ENCODE measurements at regions not wholly inside any gene's neighbourhood (a gene's known extent, or its start where the extent isn't known, plus 50 kb on each side); places are given as distances from the start of the nearest gene placed in this dataset.

DNA sequence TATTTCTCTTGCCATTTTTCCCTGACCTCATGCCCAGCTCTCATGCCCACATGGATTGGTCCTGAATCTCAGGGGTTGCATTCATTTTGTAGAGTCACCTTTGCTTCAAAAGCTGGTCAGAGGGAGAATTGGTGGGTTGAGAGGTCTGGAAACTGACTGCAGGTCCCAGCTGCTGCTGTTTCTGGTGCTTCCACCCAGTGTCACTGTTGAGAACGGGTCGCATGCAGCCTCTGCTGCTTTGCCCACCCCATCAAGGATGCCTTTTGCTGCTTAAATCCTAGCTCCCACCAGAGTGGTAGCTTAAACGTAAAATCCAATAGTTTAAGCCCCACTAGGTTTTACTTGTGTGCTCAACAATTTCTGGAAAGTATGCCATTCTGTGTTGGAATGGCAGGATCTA is 211.4 kb upstream of the TSHZ2 start:
- H3K4me1 ChIP-seq = no peaks in the 10 kb centered on the region
- no peaks in the 10 kb centered on the region for H4K20me1 ChIP-seq (ENCODE audit: low read depth)
- no peaks in the 10 kb centered on the region for H3F3A ChIP-seq (ENCODE audit: low read depth)
- no peak overlapping the region for H3K27ac Mint-ChIP-seq
- no peaks in the 10 kb centered on the region for H3K79me2 ChIP-seq (ENCODE audit: low read depth)
- no peak overlapping the region for H3K4me2 ChIP-seq
- no peak overlapping the region for H3K27ac ChIP-seq
- no peak overlapping the region for H2AFZ ChIP-seq (replicated peaks)
- no peak for DNase-seq (ENCODE audit: low spot score)
- no peaks in the 10 kb centered on the region for H3K9me3 ChIP-seq (ENCODE audit: low read depth)
- H3K27me3 ChIP-seq = no peaks in the 10 kb centered on the region
- no peak overlapping the region for H3K4me3 Mint-ChIP-seq
- H3K9me3 Mint-ChIP-seq = no peaks in the 10 kb centered on the region
- no peaks in the 10 kb centered on the region for H3K4me1 Mint-ChIP-seq
- no peaks in the 10 kb centered on the region for H3K36me3 Mint-ChIP-seq
- no peak overlapping the region for H3K9ac ChIP-seq
- no peak overlapping the region for H3K4me3 ChIP-seq
- H3K36me3 ChIP-seq = no peaks in the 10 kb centered on the region
- TF ChIP-seq EZH2phosphoT487 (IDR thresholded peaks at IDR 0.05) = no peak
- TF ChIP-seq EZH2 (IDR thresholded peaks at IDR 0.05) = no peak
- TF ChIP-seq, protein P1, sequence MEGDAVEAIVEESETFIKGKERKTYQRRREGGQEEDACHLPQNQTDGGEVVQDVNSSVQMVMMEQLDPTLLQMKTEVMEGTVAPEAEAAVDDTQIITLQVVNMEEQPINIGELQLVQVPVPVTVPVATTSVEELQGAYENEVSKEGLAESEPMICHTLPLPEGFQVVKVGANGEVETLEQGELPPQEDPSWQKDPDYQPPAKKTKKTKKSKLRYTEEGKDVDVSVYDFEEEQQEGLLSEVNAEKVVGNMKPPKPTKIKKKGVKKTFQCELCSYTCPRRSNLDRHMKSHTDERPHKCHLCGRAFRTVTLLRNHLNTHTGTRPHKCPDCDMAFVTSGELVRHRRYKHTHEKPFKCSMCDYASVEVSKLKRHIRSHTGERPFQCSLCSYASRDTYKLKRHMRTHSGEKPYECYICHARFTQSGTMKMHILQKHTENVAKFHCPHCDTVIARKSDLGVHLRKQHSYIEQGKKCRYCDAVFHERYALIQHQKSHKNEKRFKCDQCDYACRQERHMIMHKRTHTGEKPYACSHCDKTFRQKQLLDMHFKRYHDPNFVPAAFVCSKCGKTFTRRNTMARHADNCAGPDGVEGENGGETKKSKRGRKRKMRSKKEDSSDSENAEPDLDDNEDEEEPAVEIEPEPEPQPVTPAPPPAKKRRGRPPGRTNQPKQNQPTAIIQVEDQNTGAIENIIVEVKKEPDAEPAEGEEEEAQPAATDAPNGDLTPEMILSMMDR (IDR thresholded peaks at IDR 0.05) = peak; percentile 15
- H3K27me3 Mint-ChIP-seq (ENCODE audit: insufficient read depth, low read depth) = no peaks in the 10 kb centered on the region

DNA sequence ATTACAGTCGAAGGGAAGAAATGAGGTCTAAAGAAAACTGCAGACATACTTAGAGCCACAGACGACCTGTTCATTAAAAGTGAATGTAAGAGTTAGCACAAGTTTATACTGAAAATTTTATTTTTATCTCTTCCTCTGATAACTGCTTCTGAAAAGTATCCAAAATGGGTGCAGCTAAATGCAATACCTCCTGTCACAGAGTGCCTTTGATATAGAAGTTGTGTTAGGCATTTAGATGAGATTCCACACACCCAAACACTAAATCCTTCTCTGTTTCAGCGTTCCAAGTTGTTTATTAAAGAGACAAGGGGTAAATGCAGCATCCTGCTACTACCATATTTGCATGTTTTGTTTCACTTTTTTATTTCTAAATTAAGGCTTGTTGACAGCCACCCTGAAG is 214.7 kb upstream of the TSHZ2 start:
- Histone ChIP-seq H3K9me3 (ENCODE audit: low read depth) (no peaks in the 10 kb centered on the region), H3F3A (ENCODE audit: low read depth) (no peaks in the 10 kb centered on the region), H3K4me3 (no peak overlapping the region), H3K4me2 (no peak overlapping the region), H3K36me3 (no peaks in the 10 kb centered on the region), H3K27ac (no peak overlapping the region), H3K27me3 (no peaks in the 10 kb centered on the region), H3K4me1 (no peaks in the 10 kb centered on the region), H2AFZ (replicated peaks) (no peak overlapping the region), H4K20me1 (ENCODE audit: low read depth) (no peaks in the 10 kb centered on the region), H3K79me2 (ENCODE audit: low read depth) (no peaks in the 10 kb centered on the region), H3K9ac (no peak overlapping the region)
- H3K27ac Mint-ChIP-seq = no peak overlapping the region
- H3K27me3 Mint-ChIP-seq (ENCODE audit: insufficient read depth, low read depth) = no peaks in the 10 kb centered on the region
- H3K36me3 Mint-ChIP-seq = no peaks in the 10 kb centered on the region
- no peak overlapping the region for H3K4me3 Mint-ChIP-seq
- TF ChIP-seq, protein P1 (IDR thresholded peaks at IDR 0.05) = no peak
- TF ChIP-seq EZH2phosphoT487 (IDR thresholded peaks at IDR 0.05) (no peak), EZH2 (IDR thresholded peaks at IDR 0.05) (no peak)
- DNase-seq (ENCODE audit: low spot score) = no peak
- H3K4me1 Mint-ChIP-seq = no peaks in the 10 kb centered on the region
- no peaks in the 10 kb centered on the region for H3K9me3 Mint-ChIP-seq

DNA sequence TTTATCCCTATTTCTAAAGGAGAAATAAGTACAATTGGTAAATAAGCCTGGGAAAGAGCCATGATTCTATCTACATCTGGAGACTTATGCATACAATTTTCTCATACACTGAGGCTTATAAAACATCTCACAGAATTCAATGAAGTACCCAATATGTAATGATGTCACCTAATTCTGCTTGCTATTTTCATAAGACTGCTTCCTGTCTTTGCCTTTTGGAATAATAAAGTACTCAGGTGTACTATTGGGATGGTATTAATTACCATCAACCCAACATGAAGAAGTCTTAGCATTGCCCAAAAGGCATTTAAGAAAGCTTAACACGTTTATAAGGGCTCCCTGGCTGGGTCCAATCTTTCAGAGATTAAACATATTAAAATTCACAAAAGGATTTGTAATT is 216.4 kb upstream of the TSHZ2 start:
- no peaks in the 10 kb centered on the region for H3K36me3 ChIP-seq
- H3K9me3 ChIP-seq (ENCODE audit: low read depth) = no peaks in the 10 kb centered on the region
- H3K79me2 ChIP-seq (ENCODE audit: low read depth) = no peaks in the 10 kb centered on the region
- H4K20me1 ChIP-seq (ENCODE audit: low read depth) = no peaks in the 10 kb centered on the region
- H3K9ac ChIP-seq = no peak overlapping the region
- TF ChIP-seq, protein P1 (IDR thresholded peaks at IDR 0.05) = no peak
- TF ChIP-seq EZH2phosphoT487 (IDR thresholded peaks at IDR 0.05) (no peak), EZH2 (IDR thresholded peaks at IDR 0.05) (no peak)
- H3K27ac Mint-ChIP-seq = no peak overlapping the region
- no peaks in the 10 kb centered on the region for H3K27me3 Mint-ChIP-seq (ENCODE audit: insufficient read depth, low read depth)
- no peaks in the 10 kb centered on the region for H3K4me1 ChIP-seq
- no peaks in the 10 kb centered on the region for H3K4me1 Mint-ChIP-seq
- H3K36me3 Mint-ChIP-seq = no peaks in the 10 kb centered on the region
- no peak for DNase-seq (ENCODE audit: low spot score)
- H3K9me3 Mint-ChIP-seq = no peaks in the 10 kb centered on the region
- H3F3A ChIP-seq (ENCODE audit: low read depth) = no peaks in the 10 kb centered on the region
- no peaks in the 10 kb centered on the region for H3K27me3 ChIP-seq
- H3K4me3 Mint-ChIP-seq = no peak overlapping the region
- no peak overlapping the region for H3K4me2 ChIP-seq
- no peak overlapping the region for H3K27ac ChIP-seq
- no peak overlapping the region for H3K4me3 ChIP-seq
- no peak overlapping the region for H2AFZ ChIP-seq (replicated peaks)

- Histone ChIP-seq H3K4me2 (no peak overlapping the region), H3K9ac (no peak overlapping the region), H3K79me2 (ENCODE audit: low read depth) (no peaks in the 10 kb centered on the region), H2AFZ (replicated peaks) (no peak overlapping the region), H3F3A (ENCODE audit: low read depth) (no peaks in the 10 kb centered on the region), H3K9me3 (ENCODE audit: low read depth) (no peaks in the 10 kb centered on the region), H3K4me3 (no peak overlapping the region), H3K27me3 (no peaks in the 10 kb centered on the region), H3K36me3 (no peaks in the 10 kb centered on the region), H4K20me1 (ENCODE audit: low read depth) (no peaks in the 10 kb centered on the region), H3K4me1 (no peaks in the 10 kb centered on the region), H3K27ac (no peak overlapping the region)
- Mint-ChIP-seq H3K27me3 (ENCODE audit: insufficient read depth, low read depth) (no peaks in the 10 kb centered on the region), H3K36me3 (no peaks in the 10 kb centered on the region), H3K27ac (no peak overlapping the region), H3K4me3 (no peak overlapping the region), H3K9me3 (no peaks in the 10 kb centered on the region), H3K4me1 (no peaks in the 10 kb centered on the region)
- DNase-seq (ENCODE audit: low spot score) = no peak
- no peak for TF ChIP-seq EZH2 (IDR thresholded peaks at IDR 0.05)
- TF ChIP-seq EZH2phosphoT487 (IDR thresholded peaks at IDR 0.05) = no peak
- TF ChIP-seq, protein P1 (IDR thresholded peaks at IDR 0.05) = no peak
Measured at GRCh38 chr20:52754366-52754765, 217.8 kb upstream of the TSHZ2 start.
